Keratinocyte (primary cell): ENCODE measurements at regions not wholly inside any gene's neighbourhood (a gene's known extent, or its start where the extent isn't known, plus 50 kb on each side); places are given as distances from the start of the nearest gene placed in this dataset.

Experiments used
- DNase-seq: peaks from one replicate; pipeline ENCODE4 v3.0.0-alpha.2; 2011; ENCODE audit warnings: low read depth, missing footprints, low spot score
- FAIRE-seq: peaks from 2 replicates; lab custom pipeline; 2011; peaks lifted over from hg19 to GRCh38; lab: Jason Lieb, UNC
- H2AFZ ChIP-seq: 2 replicates; pipeline ENCODE4 v1.6.0; 2012; ENCODE audit warnings: low read length, control low read depth, inconsistent platforms; ENCODE audit not compliant: control insufficient read depth
- H3K27ac ChIP-seq: 2 replicates; pipeline ENCODE4 v1.5.1; 2011; ENCODE audit warnings: low read length; ENCODE audit not compliant: control insufficient read depth, insufficient read depth
- H3K27me3 ChIP-seq: 3 replicates; pipeline ENCODE4 v1.6.0; 2011; ENCODE audit warnings: low read length; ENCODE audit not compliant: control insufficient read depth, insufficient read depth; ENCODE audit errors: extremely low read depth
- H3K36me3 ChIP-seq, 2 experiments: 2 replicates in 1 of 2; 3 replicates in 1 of 2; pipeline ENCODE4 v1.5.1; 2011; ENCODE audit warnings: low read length in 2 of 2, mild to moderate bottlenecking in 1 of 2; ENCODE audit not compliant: control insufficient read depth in 2 of 2, insufficient read depth in 2 of 2; ENCODE audit errors: extremely low read depth in 1 of 2
- H3K4me1 ChIP-seq: 3 replicates; pipeline ENCODE4 v1.5.1; 2011; ENCODE audit warnings: low read length; ENCODE audit not compliant: control insufficient read depth, insufficient read depth; ENCODE audit errors: extremely low read depth
- H3K4me2 ChIP-seq: 3 replicates; pipeline ENCODE4 v1.6.0; 2011; ENCODE audit warnings: low read depth, low read length; ENCODE audit not compliant: control insufficient read depth, insufficient read depth; ENCODE audit errors: extremely low read depth
- H3K4me3 ChIP-seq, 3 experiments: fragments of 200-600 bp in 1 of 3; sonication (generic) in 1 of 3; 2 replicates in 2 of 3; 3 replicates in 1 of 3; pipeline ENCODE4 v1.5.1; 2011 to 2016; ENCODE audit warnings: low read length in 3 of 3, mild to moderate bottlenecking in 3 of 3, control low read depth in 2 of 3, inconsistent platforms in 1 of 3, low read depth in 1 of 3, mixed read lengths in 1 of 3, mixed run types in 1 of 3, moderate library complexity in 1 of 3; ENCODE audit not compliant: control insufficient read depth in 2 of 3, insufficient read depth in 2 of 3; ENCODE audit errors: extremely low read depth in 1 of 3
- H3K79me2 ChIP-seq: 2 replicates; pipeline ENCODE4 v1.6.0; 2012; ENCODE audit warnings: low read length; ENCODE audit not compliant: control insufficient read depth, insufficient read depth
- H3K9ac ChIP-seq: 3 replicates; pipeline ENCODE4 v1.6.0; 2011; ENCODE audit warnings: low read length; ENCODE audit not compliant: control insufficient read depth, insufficient read depth; ENCODE audit errors: extremely low read depth
- H3K9me1 ChIP-seq: 3 replicates; pipeline ENCODE4 v1.6.0; 2011; ENCODE audit warnings: low read length; ENCODE audit not compliant: control insufficient read depth, insufficient read depth; ENCODE audit errors: extremely low read depth
- H3K9me3 ChIP-seq: 2 replicates; pipeline ENCODE4 v1.5.1; 2012; ENCODE audit warnings: low read depth, low read length; ENCODE audit not compliant: control insufficient read depth
- H4K20me1 ChIP-seq: 3 replicates; pipeline ENCODE4 v1.6.0; 2011; ENCODE audit warnings: low read length; ENCODE audit not compliant: control insufficient read depth, insufficient read depth; ENCODE audit errors: extremely low read depth
- CTCF ChIP-seq, 3 experiments: IDR thresholded peaks in 1 of 3; conservative IDR thresholded peaks in 1 of 3; optimal IDR thresholded peaks in 1 of 3; 2 replicates in 2 of 3; 3 replicates in 1 of 3; pipeline versions ENCODE3 to v1.5.1; 2011; ENCODE audit warnings: low read length in 3 of 3, mild to moderate bottlenecking in 3 of 3, moderate library complexity in 2 of 3, control low read depth in 1 of 3, inconsistent platforms in 1 of 3; ENCODE audit not compliant: insufficient read depth in 2 of 3; ENCODE audit errors: extremely low read depth in 1 of 3
- EZH2 ChIP-seq: IDR thresholded peaks from one replicate; pipeline ENCODE4 v1.6.1; 2012; ENCODE audit warnings: inconsistent platforms, mild to moderate bottlenecking, low read length, moderate library complexity
- dilution Hi-C: fragments of 300-500 bp; cut with MboI; formaldehyde crosslinking; loops from one replicate; pipeline ENCODE4 v1.7.0; 2020; ENCODE audit warnings: low sequenced_read_pairs; ENCODE audit not compliant: extremely low pct_ligation_motif_present

- H3K27ac ChIP-seq: no peak overlapping the region
- H3K79me2 ChIP-seq: no peaks in the 10 kb centered on the region
- no peaks in the 10 kb centered on the region for H3K36me3 ChIP-seq
- no peak for FAIRE-seq
- no peaks in the 10 kb centered on the region for H3K9me1 ChIP-seq
- DNase-seq: no peak
- H3K9me3 ChIP-seq: no peaks in the 10 kb centered on the region
- H4K20me1 ChIP-seq: no peaks in the 10 kb centered on the region
- H3K9ac ChIP-seq: no peak overlapping the region
- no peaks in the 10 kb centered on the region for H3K27me3 ChIP-seq
- H2AFZ ChIP-seq: no peak overlapping the region
- no peak for TF ChIP-seq EZH2
- no peak for TF ChIP-seq CTCF (optimal IDR thresholded peaks at IDR 0.05 in 1 of 3, IDR thresholded peaks at IDR 0.05 in 1 of 3, conservative IDR thresholded peaks at IDR 0.05 in 1 of 3; ENCODE audit: extremely low read depth in 1 of 3, insufficient read depth in 2 of 3, low read length in 3 of 3)
- no peaks in the 10 kb centered on the region for H3K4me1 ChIP-seq
- dilution Hi-C loops: no loop called here
- H3K4me3 ChIP-seq: no peak overlapping the region
- H3K4me2 ChIP-seq: no peak overlapping the region
These were observed 147.1 kb upstream of the IGFBP3 start for GRCh38 chr7:46068159-46068558.

- no peaks in the 10 kb centered on the region for H3K27me3 ChIP-seq
- no peak overlapping the region for H3K9ac ChIP-seq
- H3K9me3 ChIP-seq: no peaks in the 10 kb centered on the region
- no peaks in the 10 kb centered on the region for H3K4me1 ChIP-seq
- no peaks in the 10 kb centered on the region for H3K36me3 ChIP-seq
- no peak overlapping the region for H3K4me3 ChIP-seq
- H3K9me1 ChIP-seq: no peaks in the 10 kb centered on the region
- no peaks in the 10 kb centered on the region for H3K79me2 ChIP-seq
- H2AFZ ChIP-seq: no peak overlapping the region
- DNase-seq (no peak), FAIRE-seq (no peak)
- no peak overlapping the region for H3K27ac ChIP-seq
- TF ChIP-seq EZH2 (no peak), CTCF (optimal IDR thresholded peaks at IDR 0.05 in 1 of 3, IDR thresholded peaks at IDR 0.05 in 1 of 3, conservative IDR thresholded peaks at IDR 0.05 in 1 of 3; ENCODE audit: extremely low read depth in 1 of 3, insufficient read depth in 2 of 3, low read length in 3 of 3) (no peak)
- no peak overlapping the region for H3K4me2 ChIP-seq
- H4K20me1 ChIP-seq: no peaks in the 10 kb centered on the region
- dilution Hi-C loops: no loop called here
These were observed 138.4 kb upstream of the IGFBP3 start for GRCh38 chr7:46059308-46060020.
